ENCODE measurements at regions not wholly inside any gene's neighbourhood (a gene's known extent, or its start where the extent isn't known, plus 50 kb on each side); places are given as distances from the start of the nearest gene placed in this dataset.
A peak's percentile ranks its signal among the peaks of the same experiment; 100 is the strongest.

DNA sequence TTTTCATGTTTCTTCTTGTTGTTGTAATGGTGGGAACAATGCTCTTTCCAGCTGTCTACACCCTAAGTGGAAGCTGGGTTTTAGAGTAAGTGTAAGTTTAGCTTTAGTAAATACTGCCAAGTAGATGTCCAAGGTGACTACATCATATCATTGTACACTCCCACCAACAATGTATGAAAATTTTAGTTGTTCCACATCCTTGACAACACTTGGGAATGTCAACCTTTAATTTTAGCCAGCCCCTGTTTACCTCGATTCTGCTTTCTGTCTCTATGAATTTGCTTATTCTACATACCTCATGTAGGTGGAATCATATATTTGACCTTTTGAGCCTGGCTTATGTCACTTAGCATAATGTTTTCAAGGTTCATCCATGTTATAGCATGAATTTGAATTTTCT lies 93.0 kb downstream of the MTPAP start:
- no peak for DNase-seq

DNA sequence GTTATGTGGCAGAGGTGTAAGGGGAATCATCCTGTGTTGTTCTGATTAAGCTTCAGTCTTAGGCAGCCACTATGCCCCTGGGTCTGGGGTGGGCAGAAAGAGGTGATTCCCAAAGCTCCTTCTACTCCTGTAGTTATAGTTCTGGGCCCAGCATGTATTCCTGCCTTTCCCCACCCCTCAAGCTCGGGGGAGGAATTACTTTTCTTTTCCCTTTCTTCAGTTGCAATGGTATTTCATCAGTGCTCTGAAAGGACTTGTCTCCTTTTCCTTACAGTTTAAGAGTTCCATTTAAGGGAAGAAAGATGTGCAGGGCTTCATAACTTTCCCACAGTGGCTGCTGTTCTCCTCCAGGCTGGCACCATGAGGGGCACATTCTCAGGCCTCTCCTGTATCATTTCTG lies 94.2 kb downstream of the MTPAP start:
- DNase-seq = no peak

DNA sequence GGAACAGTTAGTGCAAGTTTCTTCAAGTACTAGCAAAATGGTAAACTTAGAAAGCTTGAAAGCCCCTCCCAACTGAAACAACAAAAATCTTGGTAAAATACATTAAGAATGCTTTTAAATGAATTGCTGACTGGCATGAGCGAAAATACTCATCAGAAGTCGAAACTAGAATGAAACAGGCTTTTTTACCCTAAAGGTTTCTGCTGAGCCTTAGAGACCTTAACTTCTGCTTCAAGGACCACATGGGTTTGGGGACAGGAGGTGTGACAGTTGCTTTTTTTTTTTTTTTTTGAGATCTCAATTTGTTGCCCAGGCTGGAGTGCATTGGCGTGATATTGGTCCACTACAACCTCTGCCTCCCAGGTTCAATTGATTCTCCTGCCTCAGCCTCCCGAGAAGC lies 100.3 kb downstream of the MTPAP start:
- DNase-seq = no peak

DNA sequence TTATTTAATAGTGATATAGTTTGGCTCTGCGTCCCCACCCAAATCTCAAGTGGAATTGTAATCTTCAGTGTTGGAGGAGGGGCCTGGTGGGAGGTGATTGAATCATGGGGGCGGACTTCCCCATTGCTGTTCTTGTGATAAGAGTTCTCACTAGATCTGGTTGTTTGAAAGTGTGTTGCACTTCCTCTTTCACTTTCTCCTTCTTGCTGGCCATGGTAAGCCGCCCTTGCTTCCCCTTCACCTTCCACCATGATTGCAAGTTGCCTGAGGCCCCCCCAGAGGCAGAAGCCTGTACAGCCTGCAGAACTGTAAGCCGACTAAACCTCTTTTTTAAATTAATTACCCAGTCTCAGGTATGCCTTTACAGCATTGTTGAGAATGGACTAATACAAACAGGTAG lies 101.4 kb downstream of the MTPAP start:
- no peak for DNase-seq

DNA sequence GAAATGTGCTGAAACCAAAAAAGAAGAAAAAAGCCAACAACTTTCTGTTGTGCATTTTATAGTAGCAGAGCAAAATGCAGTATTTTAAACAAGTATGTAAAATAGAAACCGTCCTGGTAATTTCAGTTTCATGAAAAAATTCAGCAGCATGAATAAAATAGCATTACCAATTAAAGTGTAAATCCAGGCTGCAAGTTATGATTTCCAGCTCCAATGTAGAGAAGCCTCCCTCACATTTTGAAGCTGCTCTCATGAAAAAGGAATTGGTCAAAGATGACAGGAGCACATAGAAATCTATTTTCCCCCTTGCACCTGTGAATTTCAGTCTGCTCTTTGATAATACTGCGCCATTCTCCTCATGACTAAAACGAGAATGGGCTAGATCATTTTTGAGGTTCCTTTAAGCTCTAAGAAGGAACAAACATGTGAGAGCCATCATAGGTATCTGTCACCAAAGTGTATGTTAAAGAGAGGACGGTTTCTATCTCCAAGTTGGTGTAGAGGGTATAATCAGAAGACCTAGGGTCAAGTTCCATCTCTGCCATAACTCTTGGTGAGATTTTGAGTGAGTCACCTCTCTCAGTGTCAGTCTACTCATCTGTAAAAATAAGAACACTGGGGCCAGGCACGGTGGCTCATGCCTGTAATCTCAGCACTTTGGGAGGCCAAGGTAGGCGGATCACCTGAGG lies 107.5 kb downstream of the MTPAP start:
- no peak for DNase-seq

DNA sequence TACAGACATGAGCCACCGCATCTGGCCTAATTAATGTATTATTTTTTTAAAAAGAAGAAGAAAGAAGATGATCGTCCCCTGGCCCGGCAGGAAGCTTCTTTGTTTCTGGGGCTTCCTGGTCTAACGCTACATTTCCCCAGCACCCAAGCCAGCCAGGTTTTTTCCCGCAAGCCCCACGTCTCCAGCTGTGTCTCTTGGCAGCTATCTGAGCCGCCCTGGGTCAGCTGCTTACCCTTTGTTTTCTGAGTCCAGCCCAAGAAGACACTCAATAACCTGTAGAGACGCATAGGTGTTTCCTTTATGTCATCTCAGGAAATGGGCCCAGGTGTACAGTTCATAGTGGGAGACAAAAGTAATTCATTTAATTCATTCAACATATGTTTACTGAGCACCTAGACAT lies 110.2 kb downstream of the MTPAP start:
- DNase-seq = peak; percentile 52

DNA sequence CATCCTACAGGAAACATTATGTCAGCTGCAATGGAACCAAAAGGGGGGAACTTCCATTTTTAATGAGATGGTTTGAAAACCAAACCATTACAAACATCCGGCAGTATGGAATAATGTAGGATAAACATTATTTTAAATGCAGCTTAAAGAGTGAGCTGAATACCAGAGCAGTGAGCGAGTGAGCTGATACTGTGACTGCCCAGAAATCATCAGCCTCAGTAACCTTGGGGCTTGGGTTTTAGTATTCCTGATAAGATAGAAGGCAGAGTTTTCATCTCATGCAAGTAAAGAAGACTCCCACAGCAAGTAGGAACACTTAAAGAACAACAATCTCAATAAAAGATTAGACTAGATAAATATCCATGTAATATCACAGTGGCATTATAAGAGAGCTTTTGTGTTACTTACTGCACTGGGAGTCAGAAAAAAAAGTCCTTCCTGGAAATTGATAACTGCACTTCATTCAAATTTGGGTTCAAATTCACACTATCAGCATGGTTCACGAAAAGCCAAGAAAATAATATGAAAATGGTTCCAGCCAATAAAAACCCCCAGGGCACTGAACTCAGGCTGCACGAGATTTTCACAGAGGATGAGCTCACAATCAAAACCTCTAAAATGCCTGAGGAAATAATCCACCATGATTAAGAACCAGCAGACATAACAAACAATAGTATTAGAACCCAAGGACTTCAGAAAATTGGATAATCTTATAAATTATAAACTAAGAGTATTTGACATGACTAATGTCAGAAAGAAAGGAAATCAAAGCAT lies 115.7 kb downstream of the MTPAP start:
- DNase-seq = no peak

DNA sequence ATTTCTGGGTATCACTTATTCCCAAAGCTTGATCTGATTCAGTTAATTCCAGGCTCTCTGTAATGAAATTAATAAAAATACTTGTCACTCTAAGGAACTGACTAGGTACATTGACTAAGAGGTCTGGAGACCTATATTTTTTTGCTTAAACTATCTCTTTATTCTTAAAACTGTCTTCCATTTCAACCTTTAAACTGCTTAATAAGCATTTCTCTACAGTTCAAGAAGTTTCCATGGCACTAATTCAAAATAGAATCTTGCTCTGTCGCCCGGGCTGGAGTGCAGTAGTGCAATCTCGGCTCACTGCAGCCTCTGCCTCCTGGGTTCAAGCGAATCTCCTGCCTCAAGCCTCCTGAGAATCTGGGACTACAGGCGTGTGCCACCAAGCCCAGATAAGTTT lies 117.4 kb downstream of the MTPAP start:
- no peak for DNase-seq

DNA sequence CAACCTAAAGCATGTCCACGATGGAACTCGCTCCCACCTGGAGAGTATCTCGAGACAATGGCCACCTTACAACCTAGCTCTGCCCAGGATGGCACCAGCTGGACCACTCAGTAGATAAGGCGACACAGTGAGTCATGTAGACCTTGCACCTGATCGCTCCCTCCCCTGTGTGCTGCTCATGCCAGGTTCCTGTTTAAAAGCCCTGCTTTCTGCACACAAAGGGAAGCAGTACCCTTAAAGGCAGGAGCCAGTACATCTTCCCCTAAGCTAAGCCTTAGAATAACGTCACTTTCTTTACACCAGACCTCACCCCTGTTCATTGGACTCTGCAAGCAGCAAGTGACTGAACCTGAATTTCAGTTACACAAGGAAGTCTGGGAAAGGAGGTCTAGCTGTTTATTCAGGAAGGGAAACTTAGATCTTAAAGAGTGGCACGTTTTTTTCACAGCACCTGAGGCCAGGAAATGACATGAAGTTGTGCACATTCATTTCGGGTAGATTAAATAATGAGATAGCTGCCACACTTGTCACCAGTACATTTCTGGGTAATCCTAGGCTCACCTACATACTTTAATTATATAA lies 117.9 kb downstream of the MTPAP start:
- no peak for DNase-seq

DNA sequence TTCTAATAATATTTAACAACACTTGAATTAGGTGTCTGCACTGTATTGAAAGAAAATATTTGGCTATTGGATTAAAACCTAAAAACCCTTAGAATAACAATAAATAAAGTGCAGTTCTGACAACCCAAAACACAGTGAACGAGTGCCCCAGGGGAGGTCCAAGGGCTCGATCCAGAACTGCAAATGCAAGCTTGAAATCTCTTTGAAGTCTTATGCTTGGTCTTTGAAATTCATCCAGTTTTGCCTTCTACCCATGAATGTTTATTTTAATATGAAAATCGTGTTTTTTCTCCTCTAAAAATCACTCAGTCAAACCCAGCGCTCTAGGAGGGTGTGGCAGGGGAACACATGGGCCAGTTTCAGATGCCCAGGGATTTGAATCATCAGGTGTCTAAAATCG lies 119.5 kb downstream of the MTPAP start:
- no peak for DNase-seq

DNA sequence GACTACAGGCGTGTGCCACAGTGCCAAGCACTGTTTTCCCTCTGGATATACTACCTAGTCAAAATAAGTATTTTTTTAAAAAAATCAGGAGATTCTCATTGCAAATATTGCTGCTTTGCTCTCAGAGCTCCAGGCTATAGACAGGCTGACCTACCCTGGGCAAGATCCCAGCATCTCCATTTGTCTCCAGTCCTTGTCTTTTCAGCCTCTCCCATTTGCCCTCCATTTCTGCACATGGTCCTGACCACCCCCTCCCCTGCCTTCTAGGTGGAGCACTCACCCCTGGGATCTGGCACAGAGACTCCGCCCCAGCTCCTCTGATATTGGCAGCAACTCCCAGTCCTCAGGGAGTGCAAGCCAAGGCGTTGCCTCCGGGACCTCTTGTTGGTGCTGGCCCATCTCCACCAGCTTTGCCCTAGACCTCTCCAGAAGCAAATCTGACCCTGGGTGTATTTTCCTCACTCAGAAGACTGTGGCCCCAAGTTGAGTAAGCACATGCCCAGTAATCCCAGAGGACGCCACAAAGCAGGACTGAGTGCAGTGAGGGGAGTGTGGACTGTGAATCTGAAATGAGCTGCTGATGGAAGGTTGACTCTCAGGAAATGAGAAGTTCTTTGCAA lies 120.6 kb downstream of the MTPAP start:
- no peak for DNase-seq

DNA sequence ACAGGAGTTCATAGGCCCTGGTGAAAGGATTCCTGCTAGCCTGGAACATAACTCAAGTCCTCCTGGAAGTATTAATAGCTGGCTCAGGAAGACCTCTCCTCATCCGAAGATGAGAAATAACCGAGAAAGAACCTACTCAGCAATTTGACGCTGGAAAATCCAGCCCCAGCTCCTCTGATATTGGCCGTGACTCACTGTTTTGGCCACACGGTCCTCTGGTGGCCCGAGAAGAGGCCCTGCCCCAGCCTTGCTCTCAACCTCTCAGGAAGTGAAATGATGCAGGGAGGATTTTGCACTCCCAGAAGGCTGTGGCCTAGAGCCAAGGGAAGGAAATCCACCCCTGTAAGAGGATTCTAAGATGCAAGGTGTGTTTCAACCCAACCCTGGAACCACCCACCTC lies 121.6 kb downstream of the MTPAP start:
- no peak for DNase-seq

DNA sequence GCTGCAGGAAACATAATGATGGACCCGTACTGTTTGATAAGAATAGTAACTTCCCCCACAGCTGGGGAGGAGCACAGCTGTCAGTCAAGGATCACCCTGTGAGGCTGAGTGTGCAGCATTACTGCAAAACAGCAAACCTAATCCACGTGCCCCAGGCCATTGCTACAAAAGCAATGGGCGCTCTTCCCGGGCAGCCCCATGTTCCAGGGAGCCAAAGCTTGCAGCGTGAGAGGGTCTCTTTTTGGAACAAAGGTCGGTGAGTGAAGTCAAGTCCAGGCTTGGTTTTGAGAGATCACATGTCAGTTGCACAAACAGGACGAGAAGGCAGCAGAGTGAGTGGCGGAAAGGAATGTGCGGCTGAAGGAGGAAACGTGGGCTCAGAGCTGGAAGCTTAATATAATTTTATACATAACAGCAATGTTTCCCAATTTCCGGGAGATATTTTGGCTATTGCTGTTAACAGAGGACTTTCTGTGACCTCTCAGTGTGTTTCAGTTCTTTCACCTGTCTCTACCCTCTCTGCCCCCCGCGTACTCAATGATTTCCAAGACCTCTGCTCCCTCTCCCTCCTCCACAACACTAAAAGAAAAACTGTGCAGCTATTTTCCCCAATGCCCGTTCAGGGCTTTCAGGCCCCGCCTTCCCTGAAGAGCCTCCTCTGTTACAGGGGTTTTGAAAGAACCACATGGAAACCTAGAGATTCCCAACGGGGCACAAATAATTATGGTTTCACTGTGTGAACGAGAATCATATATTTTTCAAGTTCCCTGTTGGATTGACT lies 128.9 kb downstream of the MTPAP start:
- DNase-seq = no peak

DNA sequence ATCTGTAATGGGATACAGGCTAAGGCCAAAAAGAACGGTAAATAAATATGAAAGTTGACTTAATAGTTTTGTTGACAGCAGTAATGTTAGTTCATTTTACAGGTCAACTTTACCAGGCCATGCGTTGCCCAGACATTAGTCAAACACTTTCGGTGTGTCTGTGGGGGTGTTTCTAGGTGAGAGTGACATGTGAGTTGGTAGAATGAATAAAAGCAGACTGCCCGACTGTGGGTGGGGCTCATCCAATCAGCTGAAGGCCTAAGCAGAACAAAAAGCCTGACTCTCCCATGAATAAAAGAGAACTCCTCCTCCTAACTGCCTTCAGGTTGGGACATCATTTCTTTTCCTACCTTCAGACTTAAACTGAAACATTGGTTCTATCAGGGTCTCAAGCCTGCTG lies 132.3 kb downstream of the MTPAP start:
- no peak for DNase-seq

DNA sequence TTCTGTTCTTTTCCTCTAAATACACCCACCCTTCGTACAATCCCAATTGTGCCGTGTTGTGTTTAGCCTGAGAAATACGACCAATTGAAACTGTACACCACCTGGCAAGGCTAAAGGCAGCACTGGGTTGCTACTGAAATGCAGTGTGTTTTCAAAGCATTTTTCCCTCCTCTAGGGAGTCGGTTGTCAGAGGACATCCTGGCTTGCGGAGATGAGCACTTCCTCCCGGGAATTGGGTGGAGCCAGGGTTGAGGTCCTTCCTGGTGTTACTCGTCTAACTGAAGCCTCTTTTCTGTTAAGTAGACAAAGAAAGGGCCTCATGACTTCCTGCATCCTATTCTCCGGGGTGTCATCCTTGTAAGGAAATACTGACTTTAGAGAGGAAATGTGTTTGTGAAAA lies 133.5 kb downstream of the MTPAP start:
- DNase-seq = peak; percentile 27

DNA sequence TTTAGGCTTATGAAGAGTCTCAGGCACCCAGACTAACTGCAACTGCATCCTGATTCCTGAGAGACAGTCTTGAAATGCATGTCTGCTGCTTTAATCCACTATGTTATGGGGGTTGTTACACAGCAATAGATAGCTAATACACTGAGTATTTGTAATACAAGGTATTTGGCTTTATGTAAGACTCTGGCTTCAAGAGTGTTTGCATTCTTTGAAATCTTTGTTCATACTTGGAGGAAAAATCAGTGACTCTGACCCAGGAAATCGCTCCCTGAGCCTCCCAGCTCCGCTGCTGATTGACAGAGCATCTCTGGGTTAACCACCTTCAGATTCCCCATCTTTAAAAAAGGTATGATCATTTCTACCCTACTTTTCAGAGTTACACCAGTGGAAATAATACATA lies 133.9 kb downstream of the MTPAP start:
- DNase-seq = no peak

DNA sequence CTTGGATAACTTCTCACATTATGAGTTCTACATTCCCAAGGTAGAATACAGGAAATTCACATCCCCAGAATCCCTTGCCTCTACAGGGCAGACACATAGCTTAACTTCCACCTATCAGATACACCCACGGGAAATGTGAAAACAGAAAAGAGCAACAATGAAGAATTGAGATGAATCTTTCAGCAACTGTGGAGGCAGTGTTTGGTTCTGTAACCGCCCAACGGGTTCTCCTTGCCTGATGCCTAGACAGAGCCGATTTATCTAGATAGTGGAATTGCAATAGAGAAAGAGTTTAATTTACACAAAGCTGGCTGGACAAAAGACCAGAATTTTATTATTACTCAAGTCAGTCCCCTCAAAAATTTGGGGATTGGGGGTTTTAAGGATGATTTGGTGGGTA lies 138.8 kb downstream of the MTPAP start:
- no peak for DNase-seq

DNA sequence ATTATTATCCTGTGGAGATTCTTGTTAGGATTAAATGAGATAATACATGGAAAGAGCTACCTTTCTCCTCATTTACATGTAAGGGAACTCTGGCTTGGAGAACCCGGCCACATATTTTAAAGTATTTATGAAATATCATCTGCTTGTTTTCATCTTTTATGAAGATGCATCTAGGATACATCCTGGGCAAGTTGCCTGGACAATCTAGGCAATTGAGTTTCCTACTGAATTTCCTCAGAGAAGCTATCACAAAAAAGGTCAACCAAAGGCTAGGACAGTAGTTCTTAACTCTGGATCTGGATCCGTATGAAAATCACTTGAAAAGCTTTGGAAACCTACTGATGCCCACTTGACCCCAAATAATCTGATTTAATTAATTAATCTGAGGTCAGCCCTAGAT lies 140.7 kb downstream of the MTPAP start:
- DNase-seq = no peak

DNA sequence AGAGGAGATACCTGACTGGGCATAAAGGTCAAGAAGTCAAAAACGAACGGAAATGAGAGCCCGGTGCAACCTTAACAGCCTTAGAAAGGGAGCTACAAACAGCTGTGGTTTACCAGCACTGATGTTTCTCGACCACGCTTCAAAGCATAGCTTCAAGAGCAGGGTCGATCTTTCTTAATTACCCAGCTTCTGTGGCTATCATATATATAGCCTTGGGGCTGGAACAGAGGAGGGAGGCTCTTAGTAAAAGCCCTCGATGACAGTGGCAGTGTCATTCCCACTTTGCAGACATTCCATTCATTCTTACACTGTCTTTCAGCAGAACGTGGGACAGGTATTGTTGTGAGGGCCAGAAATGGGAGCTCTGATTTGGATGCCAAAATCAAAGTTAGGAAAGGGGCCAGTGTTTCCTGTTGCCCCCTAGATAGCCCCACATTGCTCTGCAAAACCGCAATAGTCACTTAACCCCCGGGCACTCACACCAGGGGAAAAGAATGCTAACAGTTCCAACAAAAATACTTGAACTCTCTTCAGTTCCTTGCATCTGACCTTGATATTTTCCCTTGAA lies 141.5 kb downstream of the MTPAP start:
- no peak for DNase-seq

DNA sequence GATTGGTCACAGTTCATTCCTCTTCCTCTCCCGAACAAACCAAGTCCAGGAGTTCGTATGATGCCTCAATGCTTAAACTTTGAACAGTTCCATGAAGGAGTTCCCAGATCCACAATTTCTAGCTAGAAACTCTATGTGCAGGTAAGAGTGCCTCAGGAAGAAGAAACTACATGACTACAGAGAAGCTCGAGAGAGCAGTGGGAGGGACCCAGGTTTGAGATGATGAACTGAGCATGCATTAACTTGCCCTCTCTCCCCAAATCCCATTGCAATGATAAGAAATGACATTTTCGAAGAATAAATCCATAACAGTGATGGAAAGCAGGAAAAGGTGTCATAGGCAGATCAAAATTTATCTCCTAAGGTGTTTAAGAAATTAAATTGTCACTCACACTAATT lies 140.6 kb upstream of the JCAD start:
- DNase-seq = no peak

DNA sequence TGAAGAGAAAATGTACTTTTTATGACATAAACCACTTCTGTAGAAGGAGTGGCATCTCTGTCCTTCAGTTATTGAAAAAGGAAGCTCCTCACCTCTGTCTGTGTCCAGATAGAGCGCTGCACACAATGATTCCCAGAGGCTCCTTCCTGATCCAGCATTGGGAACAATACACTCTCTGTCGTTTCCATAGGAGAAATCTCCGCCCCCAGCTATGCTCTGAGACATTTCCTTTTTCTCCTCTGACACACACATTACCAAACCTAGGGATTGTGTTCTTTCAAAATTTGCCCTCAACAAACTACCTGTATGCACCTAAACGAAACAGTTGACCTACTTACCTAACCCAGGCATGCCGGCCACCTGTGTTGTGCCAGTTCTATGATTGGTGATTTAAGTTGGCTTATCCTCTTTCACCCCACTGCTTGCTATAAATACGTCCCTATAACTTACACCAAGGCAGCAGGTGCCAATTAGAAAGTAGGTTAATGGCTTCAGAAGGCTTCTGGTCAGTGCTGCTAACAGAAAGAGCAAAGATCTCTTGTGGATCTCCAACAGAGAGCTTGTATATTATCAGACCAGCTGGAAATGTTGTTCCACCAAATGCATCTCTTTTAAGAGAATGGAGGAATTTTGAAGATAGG lies 140.1 kb upstream of the JCAD start:
- no peak for DNase-seq

DNA sequence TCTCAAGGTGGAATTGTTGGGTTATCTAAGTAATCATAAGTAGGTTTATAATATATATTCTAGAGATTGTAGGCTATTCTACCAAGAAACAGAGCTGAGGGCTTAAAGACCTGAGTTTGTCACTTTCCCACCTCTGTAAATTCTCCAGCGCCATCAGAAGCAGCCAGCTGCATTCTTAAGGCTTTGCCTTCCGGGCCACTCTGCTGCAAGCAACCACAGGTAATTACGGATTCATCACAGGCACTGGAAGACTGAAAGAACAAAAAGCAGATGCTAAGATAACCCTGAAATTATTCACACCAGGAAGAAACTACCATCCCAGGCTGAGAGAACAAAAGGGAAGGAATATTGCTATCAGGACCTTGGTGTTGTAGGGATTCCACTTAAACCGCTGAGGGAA lies 137.8 kb upstream of the JCAD start:
- no peak for DNase-seq

All from NCI-H2029 treated with DMSO at 0.1 percent for 48 hours (cell line).